Adrenal gland (tissue), 9 donors: ENCODE measurements at regions not wholly inside any gene's neighbourhood (a gene's known extent, or its start where the extent isn't known, plus 50 kb on each side); places are given as distances from the start of the nearest gene placed in this dataset.

Experiments
- DNase-seq, 7 donors: peaks; one replicate each; pipeline ENCODE4 v3.0.0-alpha.2; 2019 to 2020
- H3K27ac ChIP-seq, 5 donors: fragments of 200-600 bp; sonication (generic) in 4 of 5; 1 replicate in 3 of 5; 2 replicates in 2 of 5; pipeline versions ENCODE4 v1.5.1 to v1.8.0; 2016 to 2020; ENCODE audit warnings: mild to moderate bottlenecking in 1 of 5
- H3K27me3 ChIP-seq: fragments of 200-600 bp; 2 replicates; pipeline ENCODE4 v1.8.0; 2021
- H3K36me3 ChIP-seq, 2 donors: fragments of 200-600 bp; replicated peaks in 1 of 2; 1 replicate in 1 of 2; 2 replicates in 1 of 2; pipeline versions ENCODE4 v1.5.1 to v1.8.0; 2018 to 2022
- H3K4me1 ChIP-seq, 2 donors: fragments of 200-600 bp; replicated peaks in 1 of 2; 1 replicate in 1 of 2; 2 replicates in 1 of 2; pipeline versions ENCODE4 v1.5.1 to v1.8.0; 2018 to 2021
- H3K4me3 ChIP-seq, 4 donors: fragments of 200-600 bp; sonication (generic) in 3 of 4; one replicate each; pipeline ENCODE4 v1.5.1; 2016 to 2018
- H3K9me3 ChIP-seq, 3 donors: fragments of 200-600 bp; sonication (generic) in 1 of 3; replicated peaks in 1 of 3; 1 replicate in 2 of 3; 2 replicates in 1 of 3; pipeline versions ENCODE4 v1.5.1 to v1.8.0; 2016 to 2021
- POLR2A ChIP-seq, 2 donors: fragments of 450-650 bp; IDR thresholded peaks; one replicate each; pipeline ENCODE4 v1.6.1; 2017; ENCODE audit warnings: antibody characterized with exemption in 2 of 2, mild to moderate bottlenecking in 2 of 2, moderate library complexity in 1 of 2
- WGBS, 4 donors: extraction: QIAGEN DNeasy Blood & Tissue Kit in 2 of 4; methylation state at CpG; one replicate each; pipeline versions ENCODE4 v1.1.5 to v1.1.7; 2013 to 2017; 5-methylcytosine and 5-hydroxymethylcytosine counted together
- intact Hi-C, 2 donors: fragments of 100-400 bp; cut with DNase I; formaldehyde crosslinking; loops; one replicate each; pipeline versions ENCODE4 v1.14.1 to v1.15.0; 2022 to 2023
- TF ChIP-seq, protein P1 (sequence below), 6 experiments: fragments of 450-650 bp in 4 of 6; fragments of 200-600 bp in 2 of 6; sonication (generic) in 1 of 6; IDR thresholded peaks; 1 replicate in 5 of 6; 2 replicates in 1 of 6; pipeline versions ENCODE4 v1.5.1 to v1.8.0; 2016 to 2021; ENCODE audit warnings: antibody characterized with exemption in 6 of 6, mild to moderate bottlenecking in 2 of 6, moderate library complexity in 1 of 6
- donor health status: healthy with polysubstance abuse.
- donor health status: Bipolar disorder and iron deficiency.
- donor health status: DM: yes; HTN: yes; CAD: no.
- donor health status: DM: no; HTN: no; CAD: no.
- donor health status: DM: no; HTN: no; CAD: no.

DNA sequence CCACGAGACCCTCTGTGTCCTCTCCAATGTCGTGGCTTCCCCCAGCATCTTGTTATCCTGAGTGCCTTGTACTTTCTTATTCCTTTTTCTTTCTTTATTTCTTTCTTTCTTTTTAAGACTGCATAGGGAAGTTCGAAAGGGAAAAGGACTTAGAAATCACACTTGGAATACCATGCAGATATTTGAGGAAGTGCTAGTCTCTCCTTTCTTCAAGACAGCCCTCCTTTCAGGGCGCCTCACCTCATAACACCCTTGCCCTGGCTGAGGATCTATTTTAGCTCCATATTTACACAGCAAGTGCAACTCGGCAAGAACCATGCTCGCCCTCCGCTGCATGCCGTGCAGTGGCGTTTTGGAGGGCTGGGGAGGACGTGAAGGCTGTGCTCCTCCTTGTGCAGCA lies 232.3 kb upstream of the GLI3 start:
- H3K27me3 ChIP-seq: no peaks in the 10 kb centered on the region
- 76 to 84% (median 77%) methylated on average over 9 to 10 of the region's 10 CpGs for WGBS, 4 donors
- no peak for DNase-seq
- no peaks in the 10 kb centered on the region for H3K4me1 ChIP-seq
- intact Hi-C loops: no loop called here
- no peaks in the 10 kb centered on the region for H3K9me3 ChIP-seq
- no peak overlapping the region for H3K27ac ChIP-seq
- no peak overlapping the region for H3K4me3 ChIP-seq
- no peaks in the 10 kb centered on the region for H3K36me3 ChIP-seq
- TF ChIP-seq POLR2A (IDR thresholded peaks at IDR 0.05): no peak
- TF ChIP-seq, protein P1, sequence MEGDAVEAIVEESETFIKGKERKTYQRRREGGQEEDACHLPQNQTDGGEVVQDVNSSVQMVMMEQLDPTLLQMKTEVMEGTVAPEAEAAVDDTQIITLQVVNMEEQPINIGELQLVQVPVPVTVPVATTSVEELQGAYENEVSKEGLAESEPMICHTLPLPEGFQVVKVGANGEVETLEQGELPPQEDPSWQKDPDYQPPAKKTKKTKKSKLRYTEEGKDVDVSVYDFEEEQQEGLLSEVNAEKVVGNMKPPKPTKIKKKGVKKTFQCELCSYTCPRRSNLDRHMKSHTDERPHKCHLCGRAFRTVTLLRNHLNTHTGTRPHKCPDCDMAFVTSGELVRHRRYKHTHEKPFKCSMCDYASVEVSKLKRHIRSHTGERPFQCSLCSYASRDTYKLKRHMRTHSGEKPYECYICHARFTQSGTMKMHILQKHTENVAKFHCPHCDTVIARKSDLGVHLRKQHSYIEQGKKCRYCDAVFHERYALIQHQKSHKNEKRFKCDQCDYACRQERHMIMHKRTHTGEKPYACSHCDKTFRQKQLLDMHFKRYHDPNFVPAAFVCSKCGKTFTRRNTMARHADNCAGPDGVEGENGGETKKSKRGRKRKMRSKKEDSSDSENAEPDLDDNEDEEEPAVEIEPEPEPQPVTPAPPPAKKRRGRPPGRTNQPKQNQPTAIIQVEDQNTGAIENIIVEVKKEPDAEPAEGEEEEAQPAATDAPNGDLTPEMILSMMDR (IDR thresholded peaks at IDR 0.05): no peak

GRCh38 chr7:42468471-42468870 lies 231.5 kb upstream of the GLI3 start:
- no peak overlapping the region for H3K4me3 ChIP-seq
- 78 to 90% (median 89%) methylated on average over 7 of the region's 7 CpGs for WGBS, 4 donors
- intact Hi-C loops: no loop called here
- no peaks in the 10 kb centered on the region for H3K27me3 ChIP-seq
- no peak overlapping the region for H3K27ac ChIP-seq
- TF ChIP-seq POLR2A (IDR thresholded peaks at IDR 0.05): no peak
- TF ChIP-seq, protein P1 (IDR thresholded peaks at IDR 0.05): no peak
- H3K4me1 ChIP-seq: no peaks in the 10 kb centered on the region
- H3K36me3 ChIP-seq: no peaks in the 10 kb centered on the region
- DNase-seq: no peak
- no peaks in the 10 kb centered on the region for H3K9me3 ChIP-seq

GRCh38 chr7:42461537-42461936 lies 224.5 kb upstream of the GLI3 start:
- Histone ChIP-seq H3K36me3 (no peaks in the 10 kb centered on the region), H3K9me3 (no peaks in the 10 kb centered on the region), H3K4me3 (no peak overlapping the region), H3K27ac (no peak overlapping the region), H3K4me1 (no peaks in the 10 kb centered on the region), H3K27me3 (no peaks in the 10 kb centered on the region)
- intact Hi-C loops: no loop called here
- DNase-seq: no peak
- TF ChIP-seq, protein P1 (IDR thresholded peaks at IDR 0.05): no peak
- no peak for TF ChIP-seq POLR2A (IDR thresholded peaks at IDR 0.05)
- 83 to 100% (median 86%) methylated on average over 1 of the region's 1 CpG for WGBS, 4 donors

GRCh38 chr7:42460933-42461332 lies 223.9 kb upstream of the GLI3 start:
- Histone ChIP-seq H3K4me1 (no peaks in the 10 kb centered on the region), H3K27me3 (no peaks in the 10 kb centered on the region), H3K36me3 (no peaks in the 10 kb centered on the region), H3K27ac (no peak overlapping the region), H3K9me3 (no peaks in the 10 kb centered on the region), H3K4me3 (no peak overlapping the region)
- 35 to 48% (median 45%) methylated on average over 1 of the region's 1 CpG for WGBS, 4 donors
- no peak for DNase-seq
- TF ChIP-seq, protein P1 (IDR thresholded peaks at IDR 0.05): no peak
- no peak for TF ChIP-seq POLR2A (IDR thresholded peaks at IDR 0.05)
- intact Hi-C loops: no loop called here
